Keratinocyte (primary cell): ENCODE measurements at regions not wholly inside any gene's neighbourhood (a gene's known extent, or its start where the extent isn't known, plus 50 kb on each side); places are given as distances from the start of the nearest gene placed in this dataset.
"Not testable (repeated sequence)": the region's sequence is repeated elsewhere in the genome, so short reads cannot be mapped to it uniquely, and the experiment has no call there.

ENCODE experiments used
- DNase-seq: peaks from one replicate; pipeline ENCODE4 v3.0.0-alpha.2; 2011; ENCODE audit warnings: low read depth, missing footprints, low spot score
- FAIRE-seq: peaks from 2 replicates; lab custom pipeline; 2011; peaks lifted over from hg19 to GRCh38; lab: Jason Lieb, UNC
- H2AFZ ChIP-seq: 2 replicates; pipeline ENCODE4 v1.6.0; 2012; ENCODE audit warnings: low read length, control low read depth, inconsistent platforms; ENCODE audit not compliant: control insufficient read depth
- H3K27ac ChIP-seq: 2 replicates; pipeline ENCODE4 v1.5.1; 2011; ENCODE audit warnings: low read length; ENCODE audit not compliant: control insufficient read depth, insufficient read depth
- H3K27me3 ChIP-seq: 3 replicates; pipeline ENCODE4 v1.6.0; 2011; ENCODE audit warnings: low read length; ENCODE audit not compliant: control insufficient read depth, insufficient read depth; ENCODE audit errors: extremely low read depth
- H3K36me3 ChIP-seq, 2 experiments: 2 replicates in 1 of 2; 3 replicates in 1 of 2; pipeline ENCODE4 v1.5.1; 2011; ENCODE audit warnings: low read length in 2 of 2, mild to moderate bottlenecking in 1 of 2; ENCODE audit not compliant: control insufficient read depth in 2 of 2, insufficient read depth in 2 of 2; ENCODE audit errors: extremely low read depth in 1 of 2
- H3K4me1 ChIP-seq: 3 replicates; pipeline ENCODE4 v1.5.1; 2011; ENCODE audit warnings: low read length; ENCODE audit not compliant: control insufficient read depth, insufficient read depth; ENCODE audit errors: extremely low read depth
- H3K4me2 ChIP-seq: 3 replicates; pipeline ENCODE4 v1.6.0; 2011; ENCODE audit warnings: low read depth, low read length; ENCODE audit not compliant: control insufficient read depth, insufficient read depth; ENCODE audit errors: extremely low read depth
- H3K4me3 ChIP-seq, 3 experiments: fragments of 200-600 bp in 1 of 3; sonication (generic) in 1 of 3; 2 replicates in 2 of 3; 3 replicates in 1 of 3; pipeline ENCODE4 v1.5.1; 2011 to 2016; ENCODE audit warnings: low read length in 3 of 3, mild to moderate bottlenecking in 3 of 3, control low read depth in 2 of 3, inconsistent platforms in 1 of 3, low read depth in 1 of 3, mixed read lengths in 1 of 3, mixed run types in 1 of 3, moderate library complexity in 1 of 3; ENCODE audit not compliant: control insufficient read depth in 2 of 3, insufficient read depth in 2 of 3; ENCODE audit errors: extremely low read depth in 1 of 3
- H3K79me2 ChIP-seq: 2 replicates; pipeline ENCODE4 v1.6.0; 2012; ENCODE audit warnings: low read length; ENCODE audit not compliant: control insufficient read depth, insufficient read depth
- H3K9ac ChIP-seq: 3 replicates; pipeline ENCODE4 v1.6.0; 2011; ENCODE audit warnings: low read length; ENCODE audit not compliant: control insufficient read depth, insufficient read depth; ENCODE audit errors: extremely low read depth
- H3K9me1 ChIP-seq: 3 replicates; pipeline ENCODE4 v1.6.0; 2011; ENCODE audit warnings: low read length; ENCODE audit not compliant: control insufficient read depth, insufficient read depth; ENCODE audit errors: extremely low read depth
- H3K9me3 ChIP-seq: 2 replicates; pipeline ENCODE4 v1.5.1; 2012; ENCODE audit warnings: low read depth, low read length; ENCODE audit not compliant: control insufficient read depth
- H4K20me1 ChIP-seq: 3 replicates; pipeline ENCODE4 v1.6.0; 2011; ENCODE audit warnings: low read length; ENCODE audit not compliant: control insufficient read depth, insufficient read depth; ENCODE audit errors: extremely low read depth
- CTCF ChIP-seq, 3 experiments: IDR thresholded peaks in 1 of 3; conservative IDR thresholded peaks in 1 of 3; optimal IDR thresholded peaks in 1 of 3; 2 replicates in 2 of 3; 3 replicates in 1 of 3; pipeline versions ENCODE3 to v1.5.1; 2011; ENCODE audit warnings: low read length in 3 of 3, mild to moderate bottlenecking in 3 of 3, moderate library complexity in 2 of 3, control low read depth in 1 of 3, inconsistent platforms in 1 of 3; ENCODE audit not compliant: insufficient read depth in 2 of 3; ENCODE audit errors: extremely low read depth in 1 of 3
- EZH2 ChIP-seq: IDR thresholded peaks from one replicate; pipeline ENCODE4 v1.6.1; 2012; ENCODE audit warnings: inconsistent platforms, mild to moderate bottlenecking, low read length, moderate library complexity
- dilution Hi-C: fragments of 300-500 bp; cut with MboI; formaldehyde crosslinking; loops from one replicate; pipeline ENCODE4 v1.7.0; 2020; ENCODE audit warnings: low sequenced_read_pairs; ENCODE audit not compliant: extremely low pct_ligation_motif_present

GRCh38 chr2:67164771-67165522 lies 232.2 kb upstream of the ETAA1 start:
- H3K9ac ChIP-seq, result no peak overlapping the region
- H3K36me3 ChIP-seq, result no peaks in the 10 kb centered on the region
- no peaks in the 10 kb centered on the region for H3K79me2 ChIP-seq
- no peak for TF ChIP-seq CTCF (optimal IDR thresholded peaks at IDR 0.05 in 1 of 3, IDR thresholded peaks at IDR 0.05 in 1 of 3, conservative IDR thresholded peaks at IDR 0.05 in 1 of 3; ENCODE audit: extremely low read depth in 1 of 3, insufficient read depth in 2 of 3, low read length in 3 of 3)
- no peak for TF ChIP-seq EZH2
- H2AFZ ChIP-seq, result no peak overlapping the region
- no peak overlapping the region for H3K4me2 ChIP-seq
- H3K9me3 ChIP-seq, result no peaks in the 10 kb centered on the region
- dilution Hi-C loops, result no loop called here
- H3K27me3 ChIP-seq, result no peaks in the 10 kb centered on the region
- DNase-seq, result no peak
- H3K4me1 ChIP-seq, result peaks cover 12% of the 10 kb centered on the region
- H3K27ac ChIP-seq, result no peak overlapping the region
- FAIRE-seq, result no peak
- no peak overlapping the region for H3K4me3 ChIP-seq
- H3K9me1 ChIP-seq, result no peaks in the 10 kb centered on the region
- H4K20me1 ChIP-seq, result no peaks in the 10 kb centered on the region

- H3K4me2 ChIP-seq, result no peak overlapping the region
- H4K20me1 ChIP-seq, result no peaks in the 10 kb centered on the region
- H3K27me3 ChIP-seq, result no peaks in the 10 kb centered on the region
- no peak overlapping the region for H3K4me3 ChIP-seq
- DNase-seq (no peak), FAIRE-seq (no peak)
- no peaks in the 10 kb centered on the region for H3K36me3 ChIP-seq
- H3K79me2 ChIP-seq, result no peaks in the 10 kb centered on the region
- H3K27ac ChIP-seq, result no peak overlapping the region
- H3K4me1 ChIP-seq, result peaks cover 13% of the 10 kb centered on the region
- H3K9me1 ChIP-seq, result no peaks in the 10 kb centered on the region
- H3K9ac ChIP-seq, result no peak overlapping the region
- no peaks in the 10 kb centered on the region for H3K9me3 ChIP-seq
- dilution Hi-C loops, result no loop called here
- TF ChIP-seq EZH2 (no peak), CTCF (optimal IDR thresholded peaks at IDR 0.05 in 1 of 3, IDR thresholded peaks at IDR 0.05 in 1 of 3, conservative IDR thresholded peaks at IDR 0.05 in 1 of 3; ENCODE audit: extremely low read depth in 1 of 3, insufficient read depth in 2 of 3, low read length in 3 of 3) (no peak)
- H2AFZ ChIP-seq, result no peak overlapping the region
These were observed 231.6 kb upstream of the ETAA1 start for GRCh38 chr2:67165523-67165990.

GRCh38 chr2:67166511-67166910 lies 230.6 kb upstream of the ETAA1 start:
- FAIRE-seq, H3K79me2 ChIP-seq, H3K27me3 ChIP-seq, H2AFZ ChIP-seq, H3K36me3 ChIP-seq, H3K4me2 ChIP-seq, H3K9me1 ChIP-seq, H3K9me3 ChIP-seq, H3K9ac ChIP-seq, H3K27ac ChIP-seq, H4K20me1 ChIP-seq, H3K4me3 ChIP-seq, DNase-seq, dilution Hi-C loops: not testable (repeated sequence)
- H3K4me1 ChIP-seq, result peaks cover 13% of the 10 kb centered on the region
